NT2/D1 (cell line): ENCODE measurements at regions not wholly inside any gene's neighbourhood (a gene's known extent, or its start where the extent isn't known, plus 50 kb on each side); places are given as distances from the start of the nearest gene placed in this dataset.

Experiments
- YY1 ChIP-seq: IDR thresholded peaks from 2 replicates; pipeline ENCODE4 v1.6.1; 2011; ENCODE audit not compliant: insufficient read length, insufficient read depth
- ZNF274 ChIP-seq: IDR thresholded peaks from 2 replicates; pipeline ENCODE4 v1.6.1; 2011; ENCODE audit warnings: mild to moderate bottlenecking, low read depth, low read length

GRCh38 chr1:209302779-209303568 lies 280.5 kb upstream of the CAMK1G start:
- TF ChIP-seq ZNF274 (no peak), YY1 (no peak)
